GM18526 (cell line): ENCODE measurements at regions not wholly inside any gene's neighbourhood (a gene's known extent, or its start where the extent isn't known, plus 50 kb on each side); places are given as distances from the start of the nearest gene placed in this dataset.

Experiments
- POLR2A ChIP-seq: IDR thresholded peaks from 3 replicates; pipeline ENCODE4 v1.6.1; 2011; ENCODE audit not compliant: insufficient read length; ENCODE audit errors: extremely low read depth

GRCh38 chr21:25139414-25139813, 467.9 kb downstream of the MRPL39 start:
- no peak for TF ChIP-seq POLR2A

GRCh38 chr21:25133939-25134338, 473.3 kb downstream of the MRPL39 start:
- TF ChIP-seq POLR2A = no peak

DNA sequence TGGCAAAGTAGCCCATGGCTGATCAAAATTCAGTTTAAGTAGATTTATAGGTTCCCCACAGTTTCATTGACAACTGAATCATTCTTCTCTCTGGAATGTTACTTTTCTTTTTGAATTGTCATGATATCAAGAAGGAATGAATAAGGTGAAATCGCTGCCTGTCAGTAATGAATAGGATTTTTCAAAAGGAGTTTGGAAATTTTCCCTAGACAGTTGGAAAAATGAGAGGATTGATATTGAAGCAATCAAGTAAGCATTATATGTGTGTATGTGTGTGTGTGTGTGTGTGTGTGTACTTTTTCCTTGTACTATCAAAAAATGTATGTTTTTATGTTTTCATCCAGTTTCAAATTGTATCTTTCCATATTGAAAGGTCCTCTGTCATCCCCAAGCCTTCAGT, 479.5 kb downstream of the MRPL39 start:
- no peak for TF ChIP-seq POLR2A

DNA sequence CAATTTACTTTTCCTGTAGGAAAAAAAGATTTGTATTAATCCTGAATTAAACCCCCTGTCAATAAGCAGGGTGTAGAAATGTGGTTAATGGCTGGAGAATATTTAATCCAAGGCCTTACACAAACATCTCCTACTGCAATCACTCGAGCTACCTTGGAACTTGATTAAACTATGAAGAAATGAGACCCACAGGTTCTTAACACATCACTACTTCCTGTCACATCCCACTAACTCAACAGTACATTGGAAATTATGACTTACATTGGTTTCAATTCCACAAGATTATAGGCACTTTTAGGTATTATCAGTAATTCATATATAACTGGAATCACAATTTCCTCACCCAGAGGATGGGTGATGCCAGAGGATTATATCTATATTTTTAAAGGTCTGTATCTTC, 480.3 kb downstream of the MRPL39 start:
- no peak for TF ChIP-seq POLR2A

DNA sequence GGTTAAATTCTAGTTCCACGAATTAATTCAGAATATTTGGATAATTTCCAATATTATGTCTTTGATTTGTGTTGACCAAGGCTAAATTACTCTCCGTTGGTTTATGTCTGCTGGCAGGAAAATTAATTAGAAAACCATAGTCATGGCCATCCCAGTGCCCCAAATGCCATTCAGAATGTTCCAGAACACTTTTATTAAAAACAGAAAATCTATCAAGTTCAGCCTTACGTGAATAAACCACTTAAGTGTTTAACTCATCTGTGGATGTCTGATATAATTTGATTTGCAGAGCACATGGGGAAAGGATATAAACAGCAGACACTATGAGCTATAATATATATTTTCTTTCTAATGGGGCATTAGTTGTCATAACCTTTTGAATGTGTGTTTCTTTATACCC, 480.7 kb downstream of the MRPL39 start:
- no peak for TF ChIP-seq POLR2A

DNA sequence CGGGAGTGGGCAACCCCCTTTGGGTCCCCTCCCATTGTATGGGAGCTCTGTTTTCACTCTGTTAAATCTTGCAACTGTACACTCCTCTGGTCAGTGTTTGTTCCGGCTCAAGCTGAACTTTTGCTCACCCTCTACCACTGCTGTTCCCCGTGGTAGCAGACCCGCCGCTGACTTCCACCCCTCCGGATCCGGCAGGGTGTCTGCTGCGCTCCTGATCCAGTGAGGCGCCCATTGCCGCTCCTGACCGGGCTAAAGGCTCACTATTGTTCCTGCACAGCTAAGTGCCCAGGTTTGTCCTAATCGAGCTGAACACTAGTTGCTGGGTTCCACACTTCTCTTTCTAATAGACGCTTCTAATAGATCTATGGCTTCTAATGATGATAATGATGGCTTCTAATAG, 488.6 kb downstream of the MRPL39 start:
- no peak for TF ChIP-seq POLR2A

DNA sequence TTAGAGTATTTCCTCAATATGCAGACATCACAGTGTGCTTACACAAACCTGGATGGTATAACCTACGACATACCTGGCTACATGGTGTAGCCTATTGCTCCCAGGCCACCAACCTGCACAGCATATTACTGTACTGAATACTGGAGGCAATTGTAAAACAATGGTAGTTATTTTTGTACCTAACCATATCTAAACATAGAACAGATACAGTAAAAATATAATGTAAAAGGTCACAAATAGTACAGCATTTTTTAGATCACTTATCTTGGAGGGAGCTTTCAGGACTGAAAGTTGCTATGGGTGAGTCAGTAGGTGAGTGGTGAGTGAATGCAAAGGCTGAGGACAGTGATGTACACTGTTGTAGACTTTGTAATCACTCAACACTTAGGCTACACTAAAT, 492.3 kb downstream of the MRPL39 start:
- no peak for TF ChIP-seq POLR2A

DNA sequence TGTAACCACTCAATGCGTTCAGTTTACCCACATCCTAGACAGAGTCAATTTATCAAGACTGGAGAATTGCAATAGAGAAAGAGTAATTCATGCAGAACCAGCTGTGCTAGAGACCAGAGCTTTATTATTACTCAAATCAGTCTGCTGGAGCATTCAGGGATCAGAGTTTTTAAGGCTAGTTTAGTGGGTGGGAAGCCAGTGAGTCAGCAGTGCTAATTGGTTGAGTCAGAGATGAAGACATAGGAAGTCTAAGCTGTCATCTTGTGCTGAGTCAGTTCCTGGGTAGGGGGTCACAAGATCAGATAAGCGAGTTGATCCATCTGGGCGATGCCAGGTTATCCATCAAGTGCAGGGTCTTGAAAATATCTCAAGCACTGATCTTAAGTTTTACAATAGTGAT, 499.6 kb downstream of the MRPL39 start:
- no peak for TF ChIP-seq POLR2A

DNA sequence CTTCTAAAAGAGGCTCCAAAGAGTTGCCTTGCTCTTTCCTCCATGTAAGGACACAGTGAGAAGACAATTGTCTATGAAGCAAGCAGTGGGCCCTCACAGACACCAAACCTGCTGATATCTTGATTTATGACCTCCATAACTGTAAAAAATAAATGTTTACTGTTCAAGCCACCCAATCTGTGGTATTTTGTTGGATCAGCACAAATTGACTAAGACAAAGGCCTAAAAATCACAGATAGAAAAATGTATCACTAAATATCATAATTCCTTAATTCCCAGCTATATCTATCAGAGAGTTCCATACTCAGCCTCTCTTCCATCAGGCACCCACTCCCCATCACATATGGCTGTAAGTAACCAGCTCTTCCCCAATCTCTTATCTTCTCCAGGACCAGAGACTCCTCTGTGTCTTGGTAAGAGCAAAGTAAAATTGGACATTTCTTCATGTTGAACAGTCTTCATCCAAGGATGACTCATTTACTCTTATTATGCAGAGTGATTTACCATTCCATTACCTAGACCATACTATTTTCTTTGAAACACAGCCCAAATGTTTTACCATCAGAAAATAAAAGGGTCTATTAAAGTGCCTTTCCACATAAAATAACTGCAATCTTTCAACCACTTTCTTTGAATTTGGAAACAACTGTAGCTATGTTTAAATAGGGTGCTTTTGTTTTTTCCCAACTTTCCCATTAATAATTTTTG, 503.6 kb downstream of the MRPL39 start:
- TF ChIP-seq POLR2A = no peak

- no peak for TF ChIP-seq POLR2A
Observed at GRCh38 chr21:25097648-25098047, 509.6 kb downstream of the MRPL39 start.

GRCh38 chr21:25094695-25095094, 512.6 kb downstream of the MRPL39 start:
- TF ChIP-seq POLR2A = no peak

- no peak for TF ChIP-seq POLR2A
Observed at GRCh38 chr21:25092441-25093011, 514.8 kb downstream of the MRPL39 start.

DNA sequence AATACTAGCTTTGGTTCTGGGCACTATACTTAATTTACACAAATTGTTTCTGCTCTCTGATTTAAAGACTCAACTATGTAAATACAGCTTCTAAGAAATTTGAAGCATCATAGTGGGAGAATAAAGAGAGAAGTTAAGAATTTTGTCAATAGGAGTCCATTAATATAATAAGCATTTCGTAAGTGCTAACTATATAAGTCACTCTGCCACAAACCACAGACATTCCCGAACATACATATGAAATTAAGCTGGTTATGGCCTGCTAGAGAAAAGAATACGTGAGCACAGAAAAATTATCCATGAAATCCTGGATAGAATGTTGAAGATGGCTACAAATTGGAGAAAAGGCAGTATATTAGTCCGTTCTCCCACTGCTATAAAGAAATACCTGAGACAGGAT, 526.2 kb downstream of the MRPL39 start:
- TF ChIP-seq POLR2A = no peak

- no peak for TF ChIP-seq POLR2A
Observed at GRCh38 chr21:25080661-25081060, 526.6 kb downstream of the MRPL39 start.

- no peak for TF ChIP-seq POLR2A
Observed at GRCh38 chr21:25080141-25080540, 527.1 kb downstream of the MRPL39 start.

DNA sequence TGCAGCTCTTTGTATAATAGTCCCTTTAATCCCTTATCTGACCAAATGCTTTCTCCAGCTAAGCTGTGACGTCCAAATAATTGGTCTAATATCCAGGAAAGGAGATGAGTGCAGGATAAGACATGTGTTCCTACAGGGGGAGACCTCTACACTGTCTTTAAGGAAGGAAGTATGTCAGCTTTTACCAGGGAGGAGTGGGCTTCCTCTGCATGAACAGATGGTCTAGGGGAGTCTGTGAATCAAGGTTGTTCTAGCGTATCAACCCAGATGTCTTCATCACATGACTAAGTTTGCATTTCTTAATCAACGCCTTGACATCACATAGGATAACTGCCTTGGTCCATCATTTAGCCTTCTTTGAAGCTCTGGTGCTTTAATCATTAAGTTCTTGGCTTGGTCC, 528.2 kb downstream of the MRPL39 start:
- TF ChIP-seq POLR2A = no peak

- TF ChIP-seq POLR2A = no peak
Observed at GRCh38 chr21:25062061-25062460, 545.2 kb downstream of the MRPL39 start.

GRCh38 chr21:25054689-25055088, 552.6 kb downstream of the MRPL39 start:
- no peak for TF ChIP-seq POLR2A
